Epithelial cell of proximal tubule (primary cell): ENCODE measurements at regions not wholly inside any gene's neighbourhood (a gene's known extent, or its start where the extent isn't known, plus 50 kb on each side); places are given as distances from the start of the nearest gene placed in this dataset.

Source experiments
- DNase-seq: peaks from one replicate; pipeline ENCODE4 v3.0.0-alpha.2; 2011; ENCODE audit warnings: low read depth
- H3K4me3 ChIP-seq: 2 replicates; pipeline ENCODE4 v1.5.1; 2011; ENCODE audit warnings: low read depth, mild to moderate bottlenecking, low read length
- TF ChIP-seq, protein P1 (sequence below): conservative IDR thresholded peaks from 2 replicates; pipeline ENCODE4 v1.5.1; 2012; ENCODE audit warnings: low read depth, mild to moderate bottlenecking, low read length

DNA sequence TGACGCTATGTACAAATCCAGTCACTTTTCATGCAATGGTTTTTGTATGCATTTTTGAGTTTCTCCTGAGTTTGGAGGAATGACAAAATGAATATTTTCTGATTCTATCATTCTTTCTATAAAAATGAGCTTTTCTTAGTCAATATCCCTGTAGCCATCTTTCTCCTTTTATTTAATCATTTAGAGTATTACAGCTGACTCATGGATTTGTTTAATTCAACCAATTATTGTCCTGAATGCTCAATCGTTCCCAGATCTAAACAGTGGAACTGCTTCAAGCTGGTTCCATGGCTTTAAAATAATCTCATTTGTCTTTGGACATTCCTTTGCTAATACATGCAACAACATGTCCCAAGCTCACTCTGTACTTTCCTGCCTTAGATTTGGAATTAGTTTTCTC, 368.8 kb downstream of the ADCYAP1 start:
- H3K4me3 ChIP-seq, result no peak overlapping the region
- TF ChIP-seq, protein P1, sequence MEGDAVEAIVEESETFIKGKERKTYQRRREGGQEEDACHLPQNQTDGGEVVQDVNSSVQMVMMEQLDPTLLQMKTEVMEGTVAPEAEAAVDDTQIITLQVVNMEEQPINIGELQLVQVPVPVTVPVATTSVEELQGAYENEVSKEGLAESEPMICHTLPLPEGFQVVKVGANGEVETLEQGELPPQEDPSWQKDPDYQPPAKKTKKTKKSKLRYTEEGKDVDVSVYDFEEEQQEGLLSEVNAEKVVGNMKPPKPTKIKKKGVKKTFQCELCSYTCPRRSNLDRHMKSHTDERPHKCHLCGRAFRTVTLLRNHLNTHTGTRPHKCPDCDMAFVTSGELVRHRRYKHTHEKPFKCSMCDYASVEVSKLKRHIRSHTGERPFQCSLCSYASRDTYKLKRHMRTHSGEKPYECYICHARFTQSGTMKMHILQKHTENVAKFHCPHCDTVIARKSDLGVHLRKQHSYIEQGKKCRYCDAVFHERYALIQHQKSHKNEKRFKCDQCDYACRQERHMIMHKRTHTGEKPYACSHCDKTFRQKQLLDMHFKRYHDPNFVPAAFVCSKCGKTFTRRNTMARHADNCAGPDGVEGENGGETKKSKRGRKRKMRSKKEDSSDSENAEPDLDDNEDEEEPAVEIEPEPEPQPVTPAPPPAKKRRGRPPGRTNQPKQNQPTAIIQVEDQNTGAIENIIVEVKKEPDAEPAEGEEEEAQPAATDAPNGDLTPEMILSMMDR, result no peak
- no peak for DNase-seq

DNA sequence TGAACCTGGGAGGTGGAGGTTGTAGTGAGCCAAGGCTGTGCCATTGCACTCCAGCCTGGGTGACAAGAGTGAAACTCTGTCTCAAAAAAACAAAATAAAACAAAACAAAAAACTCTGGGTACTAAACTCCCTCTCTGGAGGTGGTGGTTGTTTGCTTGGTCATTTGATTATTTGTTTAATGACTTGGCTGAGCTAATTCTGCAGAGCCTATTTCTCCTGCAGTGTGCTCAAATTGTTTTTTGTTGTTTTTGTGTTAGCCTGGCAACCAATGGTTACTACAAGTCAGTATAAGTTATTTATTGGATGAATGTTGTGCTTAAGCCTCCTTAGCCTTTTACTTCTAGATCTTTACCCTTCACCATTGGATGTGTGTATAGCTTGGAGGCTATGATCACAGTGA, 387.5 kb downstream of the ADCYAP1 start:
- TF ChIP-seq, protein P1, result no peak
- DNase-seq, result no peak
- H3K4me3 ChIP-seq, result no peak overlapping the region

DNA sequence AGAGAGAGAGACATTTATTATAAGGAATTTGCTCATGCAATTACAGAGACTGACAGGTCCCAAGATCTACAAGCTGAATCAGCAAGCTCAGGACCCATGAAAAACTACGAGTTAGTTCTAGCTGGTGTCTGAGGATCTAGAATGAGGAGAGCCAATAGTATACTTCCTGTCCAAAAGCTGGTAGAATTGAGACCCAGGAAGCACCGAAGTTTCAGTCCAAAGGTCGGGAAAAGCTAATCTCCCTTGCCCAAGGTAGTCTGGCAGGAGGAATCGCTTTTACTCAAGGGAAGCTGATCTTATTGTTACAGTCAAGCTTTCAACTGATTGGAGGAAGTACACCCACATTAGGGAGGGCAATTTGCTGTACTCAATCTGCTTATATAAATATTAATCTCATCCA, 389.6 kb downstream of the ADCYAP1 start:
- TF ChIP-seq, protein P1, result no peak
- DNase-seq, result no peak
- no peak overlapping the region for H3K4me3 ChIP-seq

DNA sequence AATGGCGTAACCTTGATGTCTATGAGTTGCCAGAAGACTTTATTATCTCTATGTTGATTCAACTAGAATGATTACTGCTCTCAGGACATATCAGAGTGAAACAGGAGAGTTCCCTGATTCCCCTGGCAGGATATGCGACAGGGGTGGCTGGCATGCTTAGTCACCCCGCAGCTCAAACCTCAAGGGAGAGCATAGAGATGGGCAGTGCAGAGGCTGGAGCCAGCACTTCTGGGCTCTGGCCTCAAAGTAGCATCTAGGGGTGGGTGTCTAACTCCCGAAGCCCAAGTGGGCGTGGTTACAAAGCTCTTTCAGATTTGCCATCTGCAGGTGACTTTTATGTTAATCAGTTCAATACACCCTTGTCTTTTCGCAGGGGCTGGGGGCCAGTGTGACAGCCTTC, 391.6 kb downstream of the ADCYAP1 start:
- TF ChIP-seq, protein P1, result no peak
- no peak overlapping the region for H3K4me3 ChIP-seq
- no peak for DNase-seq

DNA sequence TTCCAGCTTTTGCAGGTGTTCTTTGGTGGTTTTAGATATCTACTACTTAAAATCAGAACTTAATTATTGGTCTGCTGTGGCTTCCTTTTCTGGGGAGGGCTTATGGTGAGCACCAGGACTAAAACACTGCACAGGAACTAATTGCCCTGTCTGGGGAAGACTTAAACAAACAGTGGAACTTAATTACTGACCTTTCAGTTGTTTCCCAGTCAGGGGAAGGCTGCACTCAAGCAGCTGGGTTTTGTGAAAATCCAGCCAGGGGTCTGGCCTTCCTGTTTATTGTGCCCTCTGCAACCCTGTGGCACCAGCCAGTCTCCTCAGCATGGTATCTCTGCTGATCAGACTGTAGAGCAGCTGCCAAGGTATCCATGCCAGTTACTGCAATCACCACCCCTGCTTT, 398.2 kb downstream of the ADCYAP1 start:
- DNase-seq, result no peak
- TF ChIP-seq, protein P1, result no peak
- no peak overlapping the region for H3K4me3 ChIP-seq

DNA sequence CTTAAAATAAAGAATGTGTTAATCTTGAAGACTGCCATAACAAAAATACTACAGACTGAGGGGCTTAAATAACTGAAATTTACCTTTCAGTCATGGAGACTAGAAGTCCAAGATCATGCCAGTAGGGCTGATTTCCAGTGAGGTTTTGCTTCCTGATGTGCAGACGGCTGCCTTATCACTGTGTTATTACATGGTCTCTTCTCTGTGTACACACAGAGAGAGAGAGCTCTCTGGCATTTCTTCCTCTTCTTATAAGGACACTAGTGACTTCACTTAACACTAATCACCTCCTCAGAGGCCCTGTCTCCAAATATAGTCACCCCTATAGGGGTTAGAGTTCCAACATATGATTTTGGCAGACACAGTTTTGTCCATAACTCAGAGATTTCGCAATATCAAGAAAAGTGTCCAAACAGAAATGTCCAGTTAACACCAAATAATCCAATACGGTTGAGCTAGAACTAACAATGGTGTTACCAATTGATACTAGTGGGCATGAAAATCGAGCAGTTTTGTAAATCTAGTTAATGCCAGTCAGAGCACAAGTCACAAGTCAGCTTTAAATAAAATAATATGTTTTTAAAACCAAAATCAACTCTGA, 399.8 kb downstream of the ADCYAP1 start:
- H3K4me3 ChIP-seq, result no peak overlapping the region
- no peak for DNase-seq
- TF ChIP-seq, protein P1, result no peak

DNA sequence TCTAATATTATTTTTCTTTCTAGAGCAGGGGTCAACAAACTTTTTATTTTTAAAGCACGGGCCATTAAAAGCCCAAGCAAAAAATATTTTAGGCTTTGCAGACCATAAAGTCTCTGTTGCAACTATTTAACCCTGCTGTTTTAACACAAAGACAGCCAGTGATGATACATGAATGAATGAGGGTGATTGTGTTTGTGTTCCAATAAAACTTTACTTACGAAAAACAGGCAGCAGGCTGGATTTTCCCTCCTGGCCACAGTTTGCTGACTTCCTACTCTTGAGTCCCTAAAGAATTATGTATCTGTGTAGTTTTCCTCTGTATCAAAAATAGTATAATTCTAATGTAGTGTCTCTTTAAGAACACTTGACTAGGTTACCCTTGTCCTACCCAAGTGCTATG, 402.0 kb downstream of the ADCYAP1 start:
- no peak overlapping the region for H3K4me3 ChIP-seq
- TF ChIP-seq, protein P1, result no peak
- DNase-seq, result no peak
